T-helper 9 cell (primary cell): ENCODE measurements at regions not wholly inside any gene's neighbourhood (a gene's known extent, or its start where the extent isn't known, plus 50 kb on each side); places are given as distances from the start of the nearest gene placed in this dataset.
"Not testable (repeated sequence)": the region's sequence is repeated elsewhere in the genome, so short reads cannot be mapped to it uniquely, and the experiment has no call there.

Source experiments
- DNase-seq: peaks from one replicate; pipeline ENCODE4 v3.0.0-alpha.2; 2020

DNA sequence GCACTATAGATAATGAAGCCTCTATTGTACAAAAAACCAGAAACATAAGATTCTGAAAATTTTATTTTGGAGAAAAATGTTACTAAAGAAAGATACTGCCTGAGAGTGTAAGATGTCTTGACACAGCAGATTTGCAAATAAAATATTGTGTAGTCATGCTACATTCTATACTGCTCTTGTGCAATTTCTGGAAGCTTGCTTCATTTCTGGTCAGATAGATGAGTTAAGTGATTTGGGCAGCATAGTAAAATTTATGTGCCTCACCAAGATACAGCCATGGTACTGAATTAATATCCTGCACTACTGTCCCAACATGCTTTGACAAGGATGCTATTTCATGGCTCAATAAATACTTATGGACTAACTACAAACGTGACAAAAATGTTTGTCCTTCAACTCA lies 55.1 kb upstream of the STARD13 start:
- no peak for DNase-seq

- DNase-seq = no peak
Observed at GRCh38 chr13:33341861-33342452, 56.4 kb upstream of the STARD13 start.

GRCh38 chr13:33345842-33346241 lies 60.3 kb upstream of the STARD13 start:
- DNase-seq = no peak

DNA sequence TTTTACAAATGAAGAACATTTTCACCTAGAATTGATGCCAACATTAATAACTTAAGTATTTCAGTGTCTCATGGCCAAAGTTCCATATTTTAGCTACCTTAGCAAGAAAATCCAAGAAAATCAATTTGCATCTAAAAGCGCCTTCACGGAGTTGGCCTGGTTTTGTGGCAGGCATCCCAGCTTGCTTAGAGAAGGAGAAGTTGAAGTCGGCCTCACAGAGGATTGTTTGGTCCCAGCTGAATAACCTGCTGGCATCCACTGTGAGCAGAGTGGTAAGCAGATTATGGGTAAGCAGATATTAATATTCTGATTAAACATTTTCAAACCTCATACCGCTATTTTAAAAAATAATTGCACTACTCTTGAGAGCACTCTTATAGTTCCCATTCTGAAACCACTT lies 62.3 kb upstream of the STARD13 start:
- no peak for DNase-seq

- no peak for DNase-seq
Observed at GRCh38 chr13:33348366-33348765, 62.8 kb upstream of the STARD13 start.

- DNase-seq = no peak
Observed at GRCh38 chr13:33349288-33349985, 63.9 kb upstream of the STARD13 start.

DNA sequence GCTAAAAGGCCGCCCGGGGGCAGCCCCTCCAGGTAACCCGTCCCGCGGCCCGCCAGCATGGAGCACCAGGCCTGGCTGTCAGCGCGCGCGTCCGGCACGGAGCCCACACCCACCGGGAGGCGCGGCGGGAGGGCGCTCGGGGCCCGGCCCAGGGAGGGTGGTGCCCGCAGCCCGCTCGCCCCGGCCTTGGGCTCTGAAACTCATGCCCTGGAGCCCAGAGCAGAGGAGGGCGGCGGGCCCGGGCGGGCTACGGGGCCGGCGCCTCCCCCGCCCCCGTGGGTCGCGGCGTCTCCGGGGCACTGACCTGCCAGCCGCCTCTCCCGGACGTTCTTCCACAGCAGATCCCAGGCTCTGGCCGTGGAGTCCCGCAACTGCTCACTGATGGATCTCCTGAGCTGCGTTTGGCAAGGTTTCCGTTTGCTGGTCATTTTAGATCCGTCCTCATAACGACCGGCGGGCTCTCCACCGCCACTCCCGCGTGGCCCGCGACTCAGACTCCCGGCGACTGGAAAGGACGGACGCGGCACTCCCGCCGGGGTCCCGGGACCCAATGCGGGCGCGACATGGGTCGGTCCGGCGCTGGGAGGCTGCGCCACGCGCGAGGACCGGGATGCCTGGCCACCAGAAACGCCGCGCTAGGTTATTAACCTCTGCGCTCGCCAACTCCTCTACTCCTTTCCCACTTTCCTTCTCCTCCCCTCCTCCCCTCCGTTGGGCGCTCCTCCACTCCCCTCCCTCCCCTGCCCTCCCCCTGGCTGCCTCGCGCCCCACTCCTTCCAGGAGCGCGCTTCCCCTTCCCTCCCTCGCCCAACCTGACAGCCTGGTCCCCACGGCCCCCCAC lies 64.7 kb upstream of the STARD13 start:
- DNase-seq = no peak

DNA sequence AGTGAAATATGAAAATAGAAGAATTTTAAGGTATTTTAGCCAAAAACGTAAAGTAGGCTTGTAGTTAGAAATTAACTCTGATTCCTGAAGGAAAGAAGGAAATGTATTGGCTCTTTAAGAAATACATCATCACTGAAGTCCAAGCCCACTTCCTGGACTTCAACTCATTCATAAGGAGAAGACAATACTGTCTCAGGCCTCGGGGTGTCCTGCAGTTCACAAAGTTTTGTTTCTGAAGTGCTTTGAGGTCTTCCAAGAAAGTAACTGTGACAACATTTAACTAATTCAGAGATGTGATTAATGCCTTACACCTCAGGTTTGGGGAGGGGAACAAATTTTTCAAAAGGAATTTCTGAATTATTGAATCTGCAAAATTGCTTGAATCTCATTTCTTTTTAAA lies 65.8 kb upstream of the STARD13 start:
- DNase-seq = no peak

DNA sequence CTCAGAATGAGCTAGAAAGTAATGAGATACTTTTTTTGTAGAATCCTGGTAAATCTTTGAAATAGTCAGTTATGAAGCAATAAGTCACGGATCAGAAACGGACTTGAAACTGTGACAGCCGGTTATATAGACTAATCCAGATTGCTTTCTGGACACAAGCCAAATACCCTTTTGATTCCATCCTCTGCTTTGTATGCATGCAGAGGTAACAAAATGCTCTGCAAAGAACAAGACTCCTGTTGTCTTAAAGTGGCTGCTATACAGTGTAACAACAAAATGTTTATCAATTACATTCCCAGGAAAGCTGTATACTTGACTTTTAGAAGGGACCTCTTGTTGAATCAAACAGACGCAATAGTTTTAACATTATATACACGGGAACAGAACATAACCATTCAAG lies 66.5 kb upstream of the STARD13 start:
- DNase-seq = no peak

DNA sequence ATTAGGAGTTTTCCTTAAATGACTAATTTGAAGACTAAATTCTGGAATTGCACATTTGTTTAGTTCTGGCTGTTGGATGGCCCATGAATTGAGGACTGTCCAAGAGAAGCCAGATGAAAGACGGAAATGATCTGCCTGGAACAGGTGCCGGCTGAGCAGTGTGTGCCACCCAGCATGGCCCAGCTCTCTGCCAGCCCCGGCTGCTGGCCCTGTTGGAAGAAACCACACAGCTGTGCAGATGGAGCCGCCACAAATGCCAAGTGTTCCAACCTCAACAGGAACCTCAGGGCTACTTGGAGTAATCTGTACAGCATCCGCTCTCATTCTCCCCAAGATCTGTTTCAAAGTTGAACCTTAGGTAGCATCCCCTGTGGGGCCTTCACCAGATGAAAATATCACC lies 67.0 kb upstream of the STARD13 start:
- DNase-seq = no peak

GRCh38 chr13:33353210-33353609 lies 67.7 kb upstream of the STARD13 start:
- DNase-seq = no peak

GRCh38 chr13:33353646-33354045 lies 68.1 kb upstream of the STARD13 start:
- no peak for DNase-seq

DNA sequence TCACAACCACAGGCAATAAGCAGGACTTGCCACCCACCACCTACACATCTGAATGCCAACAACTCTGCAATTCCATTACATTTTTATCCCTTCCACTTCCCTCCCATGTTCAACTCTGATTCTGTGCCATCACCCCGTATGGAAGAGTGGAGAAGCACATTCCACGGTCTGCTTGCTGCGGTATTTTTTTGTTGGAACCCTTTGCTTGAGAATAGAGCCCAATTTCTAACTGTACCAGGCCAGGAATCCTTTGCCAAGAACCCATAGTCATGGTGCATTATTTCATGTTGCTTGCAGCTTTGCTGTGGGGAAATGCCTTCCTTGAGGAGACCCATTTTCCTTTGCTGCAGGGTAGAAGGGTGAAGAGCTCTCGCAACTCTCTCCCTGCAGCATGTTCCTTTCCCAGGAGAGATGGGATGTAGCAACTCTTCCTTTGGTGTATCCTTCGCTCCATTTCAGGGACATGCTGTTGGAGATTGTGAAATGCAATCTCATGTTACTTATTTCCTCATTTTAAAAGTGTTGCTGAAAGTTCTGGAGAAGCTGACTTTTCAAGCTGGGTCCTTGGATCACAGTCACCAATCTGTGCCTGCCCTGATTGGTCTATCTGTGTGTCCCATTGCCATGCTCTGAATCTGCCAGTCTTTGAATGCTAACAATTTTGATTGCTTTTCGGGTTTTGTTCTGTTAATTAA lies 69.8 kb upstream of the STARD13 start:
- DNase-seq = no peak

DNA sequence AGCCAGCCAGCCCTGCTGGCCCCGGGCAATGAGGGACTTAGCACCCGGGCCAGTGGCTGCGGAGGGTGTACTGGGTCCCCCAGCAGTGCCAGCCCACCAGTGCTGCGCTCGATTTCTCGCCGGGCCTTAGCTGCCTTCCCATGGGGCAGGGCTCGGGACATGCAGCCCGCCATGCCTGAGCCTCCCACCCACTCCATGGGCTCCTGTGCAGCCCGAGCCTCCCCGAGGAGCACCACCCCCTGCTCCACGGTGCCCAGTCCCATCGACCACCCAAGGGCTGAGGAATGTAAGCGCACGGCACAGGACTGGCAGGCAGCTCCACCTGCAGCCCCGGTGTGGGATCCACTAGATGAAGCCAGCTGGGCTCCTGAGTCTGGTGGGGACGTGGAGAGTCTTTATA lies 72.5 kb upstream of the STARD13 start:
- not testable (repeated sequence) for DNase-seq

- no peak for DNase-seq
Observed at GRCh38 chr13:33362986-33363727, 77.6 kb upstream of the STARD13 start.

- no peak for DNase-seq
Observed at GRCh38 chr13:33364192-33364591, 78.6 kb upstream of the STARD13 start.

- no peak for DNase-seq
Observed at GRCh38 chr13:33366469-33367062, 81.0 kb upstream of the STARD13 start.

- DNase-seq = no peak
Observed at GRCh38 chr13:33367171-33367895, 81.8 kb upstream of the STARD13 start.

GRCh38 chr13:33367926-33368325 lies 82.4 kb upstream of the STARD13 start:
- no peak for DNase-seq

GRCh38 chr13:33369073-33369472 lies 83.5 kb upstream of the STARD13 start:
- DNase-seq = no peak

- DNase-seq = no peak
Observed at GRCh38 chr13:33372251-33372919, 86.8 kb upstream of the STARD13 start.
